ENCODE measurements at regions not wholly inside any gene's neighbourhood (a gene's known extent, or its start where the extent isn't known, plus 50 kb on each side); places are given as distances from the start of the nearest gene placed in this dataset.

DNA sequence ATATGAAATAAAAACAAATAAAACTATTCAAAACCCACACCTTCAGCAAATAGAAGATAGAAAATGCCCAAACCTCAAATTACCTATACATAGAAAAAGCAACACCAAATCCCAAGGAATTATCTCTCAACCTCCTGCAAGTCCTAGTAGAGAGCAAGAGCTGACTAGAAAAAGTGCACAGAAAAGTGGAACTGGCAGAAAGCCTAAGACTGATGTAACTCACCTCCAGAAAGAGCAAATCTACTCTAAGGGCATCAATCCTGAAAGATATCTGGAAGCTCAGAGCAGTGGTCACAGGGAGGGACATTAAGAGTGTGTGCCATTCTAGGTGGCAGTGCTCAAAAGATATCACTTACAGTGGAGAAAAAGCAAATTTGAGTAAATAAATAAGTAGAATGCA, 62.1 kb upstream of the PLEKHG7 start:
- no peaks in the 10 kb centered on the region for H3K36me3 ChIP-seq
- H3K27me3 ChIP-seq = no peaks in the 10 kb centered on the region
- no peak overlapping the region for H3K4me3 ChIP-seq (replicated peaks in 1 of 3)
- no peaks in the 10 kb centered on the region for H3K4me1 ChIP-seq
- no peak for TF ChIP-seq POLR2A (IDR thresholded peaks at IDR 0.05)
- TF ChIP-seq, protein P1, sequence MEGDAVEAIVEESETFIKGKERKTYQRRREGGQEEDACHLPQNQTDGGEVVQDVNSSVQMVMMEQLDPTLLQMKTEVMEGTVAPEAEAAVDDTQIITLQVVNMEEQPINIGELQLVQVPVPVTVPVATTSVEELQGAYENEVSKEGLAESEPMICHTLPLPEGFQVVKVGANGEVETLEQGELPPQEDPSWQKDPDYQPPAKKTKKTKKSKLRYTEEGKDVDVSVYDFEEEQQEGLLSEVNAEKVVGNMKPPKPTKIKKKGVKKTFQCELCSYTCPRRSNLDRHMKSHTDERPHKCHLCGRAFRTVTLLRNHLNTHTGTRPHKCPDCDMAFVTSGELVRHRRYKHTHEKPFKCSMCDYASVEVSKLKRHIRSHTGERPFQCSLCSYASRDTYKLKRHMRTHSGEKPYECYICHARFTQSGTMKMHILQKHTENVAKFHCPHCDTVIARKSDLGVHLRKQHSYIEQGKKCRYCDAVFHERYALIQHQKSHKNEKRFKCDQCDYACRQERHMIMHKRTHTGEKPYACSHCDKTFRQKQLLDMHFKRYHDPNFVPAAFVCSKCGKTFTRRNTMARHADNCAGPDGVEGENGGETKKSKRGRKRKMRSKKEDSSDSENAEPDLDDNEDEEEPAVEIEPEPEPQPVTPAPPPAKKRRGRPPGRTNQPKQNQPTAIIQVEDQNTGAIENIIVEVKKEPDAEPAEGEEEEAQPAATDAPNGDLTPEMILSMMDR (IDR thresholded peaks at IDR 0.05) = no peak
- no peaks in the 10 kb centered on the region for H3K9me3 ChIP-seq
- no peak overlapping the region for H3K27ac ChIP-seq
- intact Hi-C loops (cut with DNase I) = loop anchor here (10.0 kb wide), 1 partner anchor 496 kb away; the partner anchor contains the start of gene BTG1
- DNase-seq = no peak

DNA sequence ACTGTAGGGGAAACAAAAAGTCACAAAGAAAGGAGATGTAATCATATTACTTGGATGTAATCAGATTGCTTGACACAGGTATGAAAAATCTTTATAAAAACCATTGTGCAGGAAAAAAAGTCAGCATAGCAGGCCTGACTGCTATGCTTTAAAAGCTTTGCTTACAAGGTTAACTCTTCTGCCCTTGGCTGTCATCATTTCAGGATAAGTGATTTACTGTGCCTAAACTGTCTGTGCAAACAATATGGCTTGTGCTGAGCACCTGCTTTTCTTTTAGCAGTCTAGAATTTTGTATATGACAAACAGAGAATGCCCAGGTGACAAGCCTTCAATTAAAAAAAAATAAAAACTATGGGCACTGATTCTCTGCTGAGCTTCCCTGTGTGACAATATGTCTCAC, 63.8 kb upstream of the PLEKHG7 start:
- H3K4me1 ChIP-seq = no peaks in the 10 kb centered on the region

DNA sequence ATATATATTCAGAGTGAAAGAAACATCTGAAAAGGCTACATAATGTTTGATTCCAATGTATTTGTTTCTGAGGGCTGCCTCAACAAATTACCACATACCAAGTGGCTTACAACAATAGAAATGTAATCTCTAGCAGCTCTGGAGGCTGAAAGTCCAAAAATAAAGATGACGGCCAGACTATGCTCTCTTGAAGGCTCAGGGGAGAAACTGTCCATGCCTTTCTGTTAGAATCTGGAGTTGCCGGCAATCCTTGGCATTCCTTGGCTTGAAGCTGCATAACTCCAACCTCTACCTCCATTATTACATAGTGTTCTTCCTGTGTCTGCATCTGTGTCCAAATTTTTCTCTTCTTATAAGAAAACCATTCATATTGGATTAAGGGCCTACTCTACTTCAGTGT, 68.1 kb upstream of the PLEKHG7 start:
- H3K9me3 ChIP-seq = no peaks in the 10 kb centered on the region
- no peak overlapping the region for H3K4me3 ChIP-seq (replicated peaks in 1 of 3)
- peaks cover 8 to 13% of the 10 kb centered on the region in 2 donors for H3K4me1 ChIP-seq
- intact Hi-C loops (cut with DNase I) = no loop called here
- DNase-seq = no peak
- no peaks in the 10 kb centered on the region for H3K27me3 ChIP-seq
- TF ChIP-seq, protein P1 (IDR thresholded peaks at IDR 0.05) = no peak
- TF ChIP-seq POLR2A (IDR thresholded peaks at IDR 0.05) = no peak
- no peak overlapping the region for H3K27ac ChIP-seq
- WGBS, 2 donors = 82 to 83% methylated on average over 2 of the region's 2 CpGs
- no peaks in the 10 kb centered on the region for H3K36me3 ChIP-seq

More for the DNA sequence above, 63.8 kb upstream of the PLEKHG7 start:
- Histone ChIP-seq H3K27me3 (no peaks in the 10 kb centered on the region), H3K9me3 (no peaks in the 10 kb centered on the region), H3K4me3 (replicated peaks in 1 of 3) (no peak overlapping the region), H3K36me3 (no peaks in the 10 kb centered on the region), H3K27ac (no peak overlapping the region)
- no peak for TF ChIP-seq POLR2A (IDR thresholded peaks at IDR 0.05)
- TF ChIP-seq, protein P1 (IDR thresholded peaks at IDR 0.05) = no peak
- DNase-seq = no peak
- intact Hi-C loops (cut with DNase I) = no loop called here

DNA sequence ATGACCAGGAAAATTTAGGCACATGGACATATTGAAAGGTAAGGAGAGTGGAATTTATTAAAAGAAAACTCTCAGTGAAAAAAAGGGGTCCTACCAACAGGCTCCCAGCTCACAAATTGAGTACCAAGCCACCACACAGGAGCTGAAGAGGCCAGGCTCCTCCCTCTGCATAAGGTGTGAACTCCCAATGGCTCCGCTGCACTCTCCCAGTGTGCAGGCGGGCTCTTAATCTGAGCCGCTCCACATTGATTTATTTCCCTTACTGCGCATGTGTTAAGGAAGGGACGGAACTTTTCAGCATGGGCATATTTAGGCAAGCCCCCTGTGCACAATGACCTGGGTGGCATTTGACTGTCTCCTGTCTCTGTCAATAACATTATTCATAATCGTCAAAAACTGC, 68.6 kb upstream of the PLEKHG7 start:
- no peak for DNase-seq
- Histone ChIP-seq H3K9me3 (no peaks in the 10 kb centered on the region), H3K4me1 (peaks cover 8 to 16% of the 10 kb centered on the region in 2 donors), H3K36me3 (no peaks in the 10 kb centered on the region), H3K27ac (no peak overlapping the region), H3K4me3 (replicated peaks in 1 of 3) (no peak overlapping the region), H3K27me3 (no peaks in the 10 kb centered on the region)
- 97% methylated on average over 6 of the region's 6 CpGs for WGBS, 2 donors
- TF ChIP-seq POLR2A (IDR thresholded peaks at IDR 0.05) = no peak
- TF ChIP-seq, protein P1 (IDR thresholded peaks at IDR 0.05) = no peak
- intact Hi-C loops (cut with DNase I) = no loop called here

DNA sequence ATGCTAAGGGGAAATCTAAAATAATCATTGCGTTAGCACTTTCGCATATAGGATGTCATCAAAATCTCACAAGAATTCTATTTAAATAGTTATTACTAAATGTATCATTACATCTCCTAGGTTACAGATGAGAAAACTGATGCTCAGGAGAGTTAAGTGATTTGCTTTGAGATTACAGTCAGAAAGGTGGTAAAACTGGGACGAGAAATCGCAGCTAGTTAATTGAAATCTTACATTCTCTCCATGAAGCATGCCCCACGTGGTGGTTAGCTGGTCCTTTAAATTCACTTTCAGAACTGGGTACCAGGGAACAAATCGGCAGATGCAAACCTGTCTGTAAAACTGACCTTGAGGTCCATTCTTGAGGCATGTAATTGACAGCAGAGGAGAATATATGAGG, 71.8 kb upstream of the PLEKHG7 start:
- Histone ChIP-seq H3K4me3 (replicated peaks in 1 of 3) (no peak overlapping the region), H3K4me1 (peaks cover 8 to 20% of the 10 kb centered on the region in 2 donors), H3K27ac (no peak overlapping the region), H3K36me3 (no peaks in the 10 kb centered on the region), H3K27me3 (no peaks in the 10 kb centered on the region), H3K9me3 (no peaks in the 10 kb centered on the region)
- TF ChIP-seq, protein P1 (IDR thresholded peaks at IDR 0.05) = no peak
- TF ChIP-seq POLR2A (IDR thresholded peaks at IDR 0.05) = no peak
- no peak for DNase-seq
- intact Hi-C loops (cut with DNase I) = no loop called here
- WGBS, 2 donors = 89 to 90% methylated on average over 6 of the region's 6 CpGs

Measured in thyroid gland (tissue), 4 donors.